ENCODE measurements at regions not wholly inside any gene's neighbourhood (a gene's known extent, or its start where the extent isn't known, plus 50 kb on each side); places are given as distances from the start of the nearest gene placed in this dataset.

DNA sequence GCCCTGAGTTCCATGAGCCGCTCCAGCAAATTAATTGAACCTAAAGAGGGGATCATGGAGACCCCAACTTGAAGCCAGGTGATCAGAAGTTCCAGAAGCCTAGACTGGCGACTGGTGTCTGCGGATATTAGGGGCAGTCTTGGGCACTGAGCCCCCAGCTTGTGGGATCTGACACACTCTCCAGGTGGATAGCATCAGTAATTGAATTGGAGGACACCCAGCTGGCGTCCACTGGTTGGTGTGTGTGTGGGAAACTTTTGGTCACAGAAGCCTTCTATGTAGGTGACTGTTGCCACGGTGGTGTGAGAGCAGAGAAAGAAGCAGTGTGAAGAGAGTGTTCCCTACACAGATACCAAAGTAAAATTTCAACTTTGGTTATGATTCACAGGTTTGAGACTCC, 106.0 kb upstream of the ADPGK start:
- TF ChIP-seq CTCF (IDR thresholded peaks at IDR 0.05) (no peak), EZH2 (IDR thresholded peaks at IDR 0.05; ENCODE audit: borderline replicate concordance, insufficient read depth, low read depth, low read length, poor library complexity, severe bottlenecking) (no peak)

Measured in B cell (primary cell).